HT1080 (cell line): ENCODE measurements at regions not wholly inside any gene's neighbourhood (a gene's known extent, or its start where the extent isn't known, plus 50 kb on each side); places are given as distances from the start of the nearest gene placed in this dataset.
"Not testable (repeated sequence)": the region's sequence is repeated elsewhere in the genome, so short reads cannot be mapped to it uniquely, and the experiment has no call there.

Experiments used
- DNase-seq: peaks from one replicate; pipeline ENCODE4 v3.0.0-alpha.2; 2015; ENCODE audit warnings: low read depth

GRCh38 chr5:94102849-94103248, 361.4 kb upstream of the POU5F2 start:
- no peak for DNase-seq

- DNase-seq, result not testable (repeated sequence)
Measured at GRCh38 chr5:94097384-94097783, 356.0 kb upstream of the POU5F2 start.

- DNase-seq, result no peak
Measured at GRCh38 chr5:94094793-94095441, 353.5 kb upstream of the POU5F2 start.

- DNase-seq, result no peak
Measured at GRCh38 chr5:94093300-94093699, 351.9 kb upstream of the POU5F2 start.

- not testable (repeated sequence) for DNase-seq
Measured at GRCh38 chr5:94086635-94087034, 345.2 kb upstream of the POU5F2 start.

GRCh38 chr5:94086194-94086593, 344.8 kb upstream of the POU5F2 start:
- DNase-seq, result no peak

- no peak for DNase-seq
Measured at GRCh38 chr5:94082405-94082804, 341.0 kb upstream of the POU5F2 start.

GRCh38 chr5:94081088-94081487, 339.7 kb upstream of the POU5F2 start:
- DNase-seq, result no peak

- no peak for DNase-seq
Measured at GRCh38 chr5:94080390-94080789, 339.0 kb upstream of the POU5F2 start.

- DNase-seq, result no peak
Measured at GRCh38 chr5:94072116-94072515, 330.7 kb upstream of the POU5F2 start.

GRCh38 chr5:94066437-94067207, 325.2 kb upstream of the POU5F2 start:
- no peak for DNase-seq

- DNase-seq, result no peak
Measured at GRCh38 chr5:94064025-94064424, 322.6 kb upstream of the POU5F2 start.

GRCh38 chr5:94057655-94058054, 316.3 kb upstream of the POU5F2 start:
- no peak for DNase-seq

- no peak for DNase-seq
Measured at GRCh38 chr5:94057217-94057616, 315.8 kb upstream of the POU5F2 start.

GRCh38 chr5:94049307-94049922, 308.0 kb upstream of the POU5F2 start:
- not testable (repeated sequence) for DNase-seq

- DNase-seq, result no peak
Measured at GRCh38 chr5:94045839-94046782, 304.7 kb upstream of the POU5F2 start.

- no peak for DNase-seq
Measured at GRCh38 chr5:94043311-94043710, 301.9 kb upstream of the POU5F2 start.

GRCh38 chr5:94040591-94041148, 299.3 kb upstream of the POU5F2 start:
- no peak for DNase-seq

- no peak for DNase-seq
Measured at GRCh38 chr5:94039101-94039500, 297.7 kb upstream of the POU5F2 start.

GRCh38 chr5:94031631-94032030, 290.2 kb upstream of the POU5F2 start:
- DNase-seq, result no peak

- no peak for DNase-seq
Measured at GRCh38 chr5:94028001-94028400, 286.6 kb upstream of the POU5F2 start.
